HG03196 (cell line): ENCODE measurements at regions not wholly inside any gene's neighbourhood (a gene's known extent, or its start where the extent isn't known, plus 50 kb on each side); places are given as distances from the start of the nearest gene placed in this dataset.
A peak's percentile ranks its signal among the peaks of the same experiment; 100 is the strongest.
"Not testable (repeated sequence)": the region's sequence is repeated elsewhere in the genome, so short reads cannot be mapped to it uniquely, and the experiment has no call there.

Experiments used
- ATAC-seq: cut with Tn5 transposase; IDR thresholded peaks from one replicate; pipeline ENCODE4 v1.9.1; 2021; ENCODE audit not compliant: unreplicated experiment

DNA sequence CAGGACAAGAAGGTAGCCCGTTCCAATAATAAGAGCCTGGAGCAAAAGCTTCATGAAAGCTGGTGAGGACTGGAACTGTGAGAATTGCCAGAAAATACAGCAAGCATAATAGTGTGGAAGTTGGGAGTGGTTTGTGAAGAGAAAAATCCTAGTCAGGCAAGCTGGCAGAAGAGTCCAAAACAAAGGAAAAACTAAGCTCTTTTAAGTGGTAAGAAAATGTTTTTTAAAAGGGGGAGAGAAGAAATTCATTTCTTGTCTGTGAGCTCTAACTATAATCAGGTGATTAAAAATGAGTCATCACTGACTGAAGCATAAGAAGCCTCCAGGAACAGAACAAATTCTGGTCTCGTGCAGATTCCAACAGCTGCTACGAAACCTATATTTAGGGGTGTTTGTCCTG, 102.6 kb downstream of the CAAP1 start:
- no peak for ATAC-seq

DNA sequence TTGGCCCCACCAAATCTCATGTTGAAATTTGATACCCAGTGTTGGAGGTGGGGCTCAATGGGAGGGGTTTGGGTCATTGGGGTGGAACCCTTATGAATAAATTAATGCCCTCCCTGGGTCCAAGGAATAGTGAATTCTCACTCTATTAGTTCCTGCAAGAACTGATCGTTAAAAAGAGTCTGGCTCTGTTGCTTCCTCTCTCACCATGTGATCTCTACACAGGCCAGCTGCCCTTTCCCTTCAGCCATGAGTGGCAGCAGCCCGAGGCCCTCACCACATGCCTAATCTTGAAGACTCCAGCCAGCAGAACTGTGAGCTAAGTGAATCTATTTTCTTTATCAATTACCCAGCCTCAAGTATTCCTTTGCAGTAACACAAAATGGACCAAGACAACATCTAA, 106.0 kb downstream of the CAAP1 start:
- ATAC-seq, result no peak

DNA sequence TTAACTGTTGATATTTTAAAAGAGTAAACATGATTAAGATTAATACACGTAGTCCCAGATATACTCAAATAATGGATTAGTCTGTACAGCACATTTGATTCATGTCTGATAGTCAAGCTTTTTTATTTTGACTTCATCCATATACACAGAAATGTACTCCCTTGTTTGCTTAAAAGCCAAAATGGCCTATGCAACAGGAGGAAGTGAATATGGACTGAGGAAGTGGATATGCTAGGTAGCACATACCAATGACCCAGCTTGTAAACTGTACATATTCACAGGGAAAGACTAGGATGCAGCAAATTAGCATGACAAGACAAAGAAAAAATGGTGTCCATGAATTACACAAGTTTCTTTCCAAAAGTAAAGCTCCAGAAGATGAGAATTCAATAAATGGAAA, 109.7 kb downstream of the CAAP1 start:
- no peak for ATAC-seq

DNA sequence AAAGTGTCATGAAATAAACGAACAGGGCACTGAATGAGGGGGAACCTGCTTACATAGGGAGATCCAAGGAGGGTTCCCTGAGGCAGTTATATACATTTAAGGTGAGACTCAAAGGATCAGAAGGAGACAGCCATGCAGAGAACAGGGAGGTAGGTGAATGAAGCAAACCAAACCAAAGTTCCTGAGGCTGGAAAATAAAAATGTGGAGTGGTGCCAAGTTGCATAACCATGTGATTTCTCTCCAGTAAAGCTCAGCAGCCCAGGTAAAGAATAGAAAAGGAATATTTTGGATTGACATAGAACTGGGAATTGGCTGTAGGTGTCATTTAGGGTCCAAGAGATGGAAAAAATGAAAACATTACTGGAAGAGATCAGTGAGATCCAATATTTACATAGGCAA, 110.7 kb downstream of the CAAP1 start:
- no peak for ATAC-seq

DNA sequence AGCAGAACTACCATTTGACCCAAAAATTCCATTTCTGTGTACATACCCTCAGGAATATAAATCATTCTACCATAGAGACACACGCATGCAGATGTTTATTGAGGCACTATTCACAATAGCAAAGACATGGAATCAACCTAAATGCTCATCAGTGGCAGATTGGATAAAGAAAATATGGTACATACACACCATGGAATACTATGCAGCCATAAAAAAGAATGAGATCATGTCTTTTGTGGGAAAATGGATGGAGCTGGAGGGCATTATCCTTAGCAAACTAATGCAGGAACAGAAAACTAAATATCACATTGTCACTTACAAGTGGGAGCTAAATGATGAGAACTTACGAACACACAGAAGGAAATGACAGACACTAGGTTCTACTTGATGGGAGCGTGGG, 112.3 kb downstream of the CAAP1 start:
- not testable (repeated sequence) for ATAC-seq

DNA sequence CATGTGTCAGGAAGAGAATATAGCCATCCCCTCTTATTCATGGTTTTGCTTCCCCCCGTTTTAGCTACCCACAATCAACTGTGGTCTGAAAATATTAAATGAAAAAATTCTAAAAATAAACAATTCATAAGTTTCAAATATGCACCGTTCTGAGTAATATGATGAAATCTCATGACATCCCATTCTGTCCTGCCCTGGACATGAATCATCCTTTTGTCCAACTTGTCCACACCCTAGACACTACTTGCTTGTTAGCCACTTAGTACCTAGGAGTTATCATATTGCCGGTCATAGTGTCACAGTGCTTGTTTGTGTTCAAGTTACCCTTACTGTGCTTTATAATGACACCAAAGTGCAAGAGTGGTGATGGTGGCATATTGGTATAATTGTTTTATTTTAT, 113.5 kb downstream of the CAAP1 start:
- ATAC-seq, result no peak

DNA sequence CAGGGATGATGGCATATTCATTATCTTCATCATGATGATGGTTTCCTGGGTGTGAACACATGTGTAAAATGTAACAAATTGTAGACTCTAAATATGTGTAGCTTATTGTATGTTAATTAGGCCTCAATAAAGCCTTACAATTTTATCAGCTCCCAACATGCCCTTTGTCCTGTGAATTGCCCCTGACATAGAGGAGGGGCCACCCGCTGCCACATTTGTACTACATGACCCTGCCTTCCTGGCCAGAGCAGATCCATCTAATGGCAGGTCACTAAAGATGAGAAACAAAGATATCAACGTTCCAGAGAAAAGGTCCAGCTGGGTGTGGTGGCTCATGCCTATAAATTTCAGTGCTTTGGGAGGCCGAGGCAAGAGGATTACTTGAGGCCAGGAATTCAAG, 117.2 kb downstream of the CAAP1 start:
- ATAC-seq, result no peak

DNA sequence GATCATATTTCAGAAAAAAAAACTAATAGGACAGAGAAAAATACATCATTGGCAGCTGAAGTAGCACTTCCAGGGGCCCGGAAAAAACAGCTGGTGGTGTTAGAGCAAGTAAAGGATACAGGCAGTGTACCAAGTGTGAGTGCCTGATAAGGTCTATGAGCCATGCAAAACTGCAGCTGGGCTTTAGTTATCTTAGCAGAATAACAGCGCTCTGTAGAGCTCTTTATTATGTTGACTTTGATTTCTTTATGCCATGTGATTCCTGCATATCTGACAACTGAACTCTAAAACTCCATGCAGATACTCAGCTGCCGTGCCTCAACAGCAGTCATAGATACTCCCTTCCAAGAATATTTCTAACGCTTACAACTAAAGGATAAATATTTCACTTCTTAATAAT, 119.5 kb downstream of the CAAP1 start:
- ATAC-seq, result no peak

DNA sequence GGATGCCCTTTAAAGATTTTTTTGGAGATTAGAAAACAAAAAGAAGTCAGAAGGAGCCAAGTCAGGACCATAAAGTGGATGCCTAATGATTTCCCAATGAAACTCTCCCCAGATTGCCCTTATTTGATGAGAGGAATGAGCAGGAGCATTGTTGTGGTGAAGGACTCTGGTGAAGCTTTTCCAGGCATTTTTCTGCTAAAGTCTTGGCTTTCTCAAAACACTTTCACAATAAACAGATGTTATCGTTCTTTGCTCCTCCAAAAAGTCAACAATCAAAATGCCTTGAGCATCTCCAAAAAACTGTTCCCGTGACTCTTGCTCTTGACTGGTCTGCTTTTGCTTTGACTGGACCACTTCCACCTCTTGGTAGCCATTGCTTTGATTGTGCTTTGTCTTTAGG, 121.8 kb downstream of the CAAP1 start:
- no peak for ATAC-seq

DNA sequence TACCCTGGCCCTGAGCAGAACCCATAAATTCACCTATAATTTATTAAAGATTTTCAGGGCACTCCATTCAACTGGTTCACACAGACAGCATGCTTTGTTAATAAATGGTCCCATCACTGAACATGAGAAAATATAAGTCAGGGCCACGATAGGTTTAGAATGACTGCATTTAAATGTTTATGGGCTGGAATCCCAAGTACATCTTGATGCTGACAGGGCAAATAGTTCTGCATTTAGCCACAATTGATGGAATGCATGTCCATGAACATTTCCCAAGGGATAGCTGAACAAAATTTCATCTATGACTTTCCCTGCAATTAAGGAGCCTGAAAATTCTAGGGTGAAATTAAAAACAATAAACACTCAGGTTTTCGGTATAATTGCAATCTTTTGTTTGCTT, 124.5 kb downstream of the CAAP1 start:
- ATAC-seq, result no peak

DNA sequence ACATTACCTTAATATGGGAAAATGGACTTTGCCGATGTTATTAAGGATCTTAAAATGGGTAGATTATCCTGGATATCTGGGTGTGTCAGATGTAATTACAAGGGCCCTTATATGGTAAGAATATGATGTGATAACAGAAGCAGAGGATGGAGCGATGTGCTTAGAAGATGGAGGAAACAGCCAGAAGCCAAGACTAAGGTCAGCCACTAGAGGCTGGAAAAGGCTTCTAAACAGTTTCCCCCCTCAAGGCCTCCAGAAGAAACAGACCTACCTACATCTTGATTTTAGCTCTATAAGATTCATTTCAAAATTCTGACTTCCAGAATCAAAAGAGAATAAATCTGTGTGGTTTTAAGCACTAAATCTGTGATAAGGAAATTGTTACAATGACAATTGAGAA, 131.9 kb downstream of the CAAP1 start:
- ATAC-seq, result no peak

DNA sequence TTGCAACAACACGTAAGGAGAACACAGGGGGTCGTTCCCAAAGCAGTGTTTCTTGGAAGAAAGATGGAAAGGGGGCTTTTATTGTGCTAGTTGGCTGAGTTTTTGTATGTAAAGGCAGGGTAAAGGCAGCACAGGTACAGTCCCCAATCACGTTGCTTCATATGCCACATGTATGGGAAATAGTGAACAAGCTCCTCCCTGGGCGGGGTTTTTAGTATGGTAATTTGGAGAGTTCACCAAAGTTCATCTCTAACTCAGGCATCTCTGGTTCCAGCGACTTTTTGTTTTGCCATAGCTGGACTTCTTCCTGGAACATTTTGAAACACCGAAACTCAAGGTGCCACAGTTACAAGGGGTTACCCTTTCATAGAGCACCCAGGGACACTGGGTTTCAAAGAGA, 133.9 kb downstream of the CAAP1 start:
- no peak for ATAC-seq

DNA sequence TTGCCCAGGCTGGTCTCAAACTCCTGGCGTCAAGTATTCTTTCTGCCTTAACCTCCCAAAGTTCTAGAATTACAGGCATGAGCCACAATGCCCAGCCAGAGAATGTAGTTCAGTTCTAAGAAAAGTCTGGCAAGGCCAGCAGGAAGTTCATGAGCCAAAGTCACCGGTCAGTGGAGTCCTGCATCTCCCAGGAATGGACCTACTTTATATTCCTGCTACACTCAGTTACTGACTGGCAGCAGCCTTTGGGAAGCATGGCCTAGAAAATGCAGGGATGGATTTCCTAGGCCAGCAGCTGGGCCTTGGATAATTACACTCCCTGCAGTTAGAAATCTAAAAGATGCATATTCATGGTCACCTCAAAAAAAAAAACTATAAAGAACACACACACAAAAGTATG, 135.7 kb downstream of the CAAP1 start:
- ATAC-seq, result no peak

DNA sequence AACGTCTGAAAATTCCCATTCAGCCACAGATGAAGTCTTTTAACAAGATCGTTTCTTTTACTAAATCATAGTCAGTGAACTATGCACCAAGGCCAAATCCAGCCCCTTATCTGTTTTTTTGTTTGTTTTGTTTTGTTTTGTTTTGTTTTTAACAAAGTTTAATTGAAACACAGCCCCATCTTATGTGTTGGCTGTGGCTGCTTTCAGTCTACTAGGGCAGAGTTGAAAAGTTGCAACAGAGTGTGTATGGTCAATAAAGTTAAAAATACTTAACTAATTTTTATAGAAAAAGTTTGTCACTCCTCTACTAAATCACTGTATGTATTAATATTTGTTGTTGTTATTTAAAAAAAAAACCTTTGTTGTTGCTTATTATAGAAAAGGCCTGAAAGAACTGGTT, 137.1 kb downstream of the CAAP1 start:
- ATAC-seq, result no peak

DNA sequence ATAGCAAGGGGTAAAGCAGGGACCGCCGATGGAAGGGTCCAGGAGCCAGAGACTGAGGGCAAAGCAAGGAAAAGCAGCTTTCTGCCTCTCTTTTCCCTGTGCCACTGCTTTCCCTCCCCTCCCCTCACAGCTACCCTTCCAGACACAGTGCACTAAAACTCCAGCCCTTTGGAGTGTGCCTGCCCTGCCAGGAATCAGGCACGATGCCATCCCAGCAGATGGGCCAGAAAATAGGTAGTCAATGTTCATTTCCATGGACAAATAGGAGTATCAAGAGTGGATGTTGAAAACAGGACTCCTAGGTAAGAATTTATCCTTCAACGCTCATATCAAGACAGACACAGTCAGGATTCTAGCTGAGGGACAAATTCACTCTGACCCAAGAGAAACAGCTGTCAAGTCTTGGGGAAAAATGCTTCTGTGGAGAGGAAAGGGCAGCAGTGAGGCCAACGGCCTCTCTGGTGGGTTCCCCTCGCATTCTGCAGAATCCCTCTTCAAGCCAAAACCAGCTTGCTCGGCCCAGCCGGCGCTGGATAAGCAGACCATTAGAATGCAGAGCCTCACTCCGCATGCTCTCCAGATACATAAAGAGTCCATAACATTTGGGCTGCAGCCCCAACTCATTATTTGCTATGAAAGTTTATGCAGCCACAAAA, 138.0 kb downstream of the CAAP1 start:
- ATAC-seq, result no peak

DNA sequence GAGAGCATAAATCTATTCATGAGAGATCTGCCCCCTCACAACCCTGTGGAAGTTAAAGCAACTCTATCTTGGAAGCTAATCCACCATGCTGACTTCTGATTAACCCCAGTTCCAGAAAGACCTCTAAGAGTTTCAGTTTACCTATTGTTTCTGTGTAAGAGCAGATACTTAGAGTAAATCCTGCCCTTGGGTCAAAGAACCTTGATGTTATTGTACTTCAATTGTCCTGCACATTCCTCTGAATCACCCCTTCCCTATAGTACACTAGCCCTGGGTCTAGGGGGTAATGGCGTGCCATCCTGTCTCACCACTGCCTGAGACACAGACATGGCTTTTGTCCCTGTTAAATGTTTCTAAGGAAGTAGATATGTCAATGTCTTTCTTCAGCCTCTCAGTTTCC, 138.6 kb downstream of the CAAP1 start:
- ATAC-seq, result no peak

DNA sequence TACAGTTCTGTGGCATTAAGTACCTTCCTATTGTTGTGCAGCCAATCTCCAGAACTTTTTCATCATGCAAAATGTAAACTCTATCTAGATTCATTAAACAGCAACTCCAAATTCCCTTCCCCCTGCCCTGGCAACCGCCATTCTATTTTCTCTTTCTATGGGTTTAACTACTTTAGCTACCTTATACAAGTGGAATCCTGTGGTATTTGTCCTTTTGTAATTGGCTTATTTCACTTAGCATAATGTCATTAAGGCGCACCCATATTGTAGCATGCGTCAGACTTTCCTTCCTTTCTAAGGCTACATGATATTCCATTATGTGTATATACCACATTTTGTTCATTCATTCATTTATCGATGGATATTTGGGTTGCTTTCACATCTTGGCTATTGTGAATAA, 142.4 kb downstream of the CAAP1 start:
- ATAC-seq, result no peak

DNA sequence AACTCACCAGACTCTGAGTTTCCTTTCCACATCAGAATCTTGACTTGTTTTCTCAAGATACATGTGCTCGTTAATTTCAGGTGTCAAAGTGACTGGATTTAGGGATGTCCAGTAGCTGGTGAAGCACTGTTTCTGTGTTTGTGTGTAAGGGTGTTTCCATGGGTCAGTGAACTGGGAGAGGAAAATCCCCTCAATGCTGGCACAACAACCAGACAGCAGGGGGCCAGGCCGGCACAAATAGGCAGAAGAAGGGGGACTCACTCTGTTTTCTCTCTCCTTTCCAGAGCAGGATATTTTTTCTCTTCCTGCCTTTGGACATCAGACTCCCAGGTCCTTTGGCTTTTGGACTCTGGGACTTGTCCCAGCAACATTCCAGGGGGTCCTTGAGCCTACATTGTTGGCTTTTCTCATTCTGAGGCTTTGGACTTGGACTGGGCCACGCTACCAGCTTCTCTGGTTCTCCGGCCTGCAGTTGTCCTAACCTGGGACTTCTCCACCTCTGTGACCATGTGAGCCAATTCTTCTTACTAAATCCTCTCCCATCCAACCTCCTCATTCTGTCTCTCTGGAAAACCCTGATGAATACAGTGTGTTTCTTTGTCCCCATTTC, 144.0 kb downstream of the CAAP1 start:
- no peak for ATAC-seq

DNA sequence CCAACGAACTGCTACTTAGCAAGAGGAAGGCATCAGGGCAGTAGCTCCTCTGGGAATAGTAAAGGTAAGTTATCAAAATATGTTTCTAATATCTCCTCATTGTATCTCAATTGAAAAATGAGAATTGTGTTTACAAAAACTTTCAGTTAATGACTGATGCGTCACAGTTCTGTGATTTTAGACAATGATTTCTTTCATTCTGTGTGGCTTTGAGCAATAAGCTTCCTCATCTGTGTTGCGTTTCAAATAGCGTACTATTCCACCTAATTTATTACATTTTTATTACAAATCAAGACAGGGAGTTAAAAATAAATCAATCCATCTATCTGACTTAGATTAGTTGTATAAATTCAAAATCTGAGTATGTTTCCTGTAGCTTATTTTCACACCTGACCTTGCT, 145.0 kb downstream of the CAAP1 start:
- ATAC-seq, result no peak

DNA sequence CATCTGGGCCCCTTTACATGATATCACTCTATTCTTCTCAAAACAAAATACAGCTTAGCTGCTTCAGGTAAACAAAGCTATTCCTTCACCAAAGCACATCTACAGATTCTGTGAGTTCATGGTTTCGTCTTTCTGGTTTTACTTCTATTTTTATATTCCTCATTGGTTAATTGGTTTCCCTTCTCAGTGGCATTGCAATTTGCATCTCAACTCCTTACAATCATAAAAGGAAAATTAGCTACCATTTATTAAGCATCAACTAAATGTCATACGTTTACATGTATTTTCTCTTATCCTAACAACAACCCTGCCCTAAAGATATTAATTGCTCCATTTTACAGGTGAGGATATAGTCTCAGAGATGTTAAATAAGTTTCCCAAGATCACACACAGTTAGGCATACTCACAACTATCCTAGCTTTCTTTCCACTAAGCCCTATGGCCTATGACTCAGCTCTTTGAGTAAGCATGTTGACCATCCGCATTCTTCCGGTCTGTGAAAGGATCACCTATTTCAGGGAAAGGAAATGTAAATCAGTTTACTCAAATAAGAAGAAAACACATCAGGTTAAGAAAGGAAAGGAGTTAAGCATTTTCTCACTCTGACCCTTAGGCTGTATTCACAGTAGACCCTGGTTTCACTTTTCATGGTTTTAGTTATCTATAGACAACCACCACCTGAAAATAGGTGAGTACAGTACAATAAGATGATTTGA, 146.1 kb downstream of the CAAP1 start:
- peak; percentile 94 for ATAC-seq

DNA sequence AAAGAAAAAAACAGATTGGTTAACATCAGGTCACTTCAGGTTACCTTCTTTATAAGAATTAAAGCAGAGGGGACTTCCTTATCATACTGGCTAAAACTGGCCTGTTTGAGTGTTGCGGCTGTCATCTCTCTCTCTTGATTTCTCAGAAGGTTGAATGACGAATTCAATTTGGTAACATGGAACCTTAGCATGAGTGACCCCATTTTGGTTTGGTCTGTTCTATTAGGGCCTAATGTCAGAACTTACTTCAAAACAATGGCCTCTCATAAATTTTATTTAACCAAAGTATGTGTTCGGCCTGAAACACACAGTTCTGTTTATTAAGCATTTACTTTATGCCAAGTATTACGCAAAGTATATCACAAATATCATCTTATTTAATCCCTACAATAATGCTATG, 147.5 kb downstream of the CAAP1 start:
- no peak for ATAC-seq

DNA sequence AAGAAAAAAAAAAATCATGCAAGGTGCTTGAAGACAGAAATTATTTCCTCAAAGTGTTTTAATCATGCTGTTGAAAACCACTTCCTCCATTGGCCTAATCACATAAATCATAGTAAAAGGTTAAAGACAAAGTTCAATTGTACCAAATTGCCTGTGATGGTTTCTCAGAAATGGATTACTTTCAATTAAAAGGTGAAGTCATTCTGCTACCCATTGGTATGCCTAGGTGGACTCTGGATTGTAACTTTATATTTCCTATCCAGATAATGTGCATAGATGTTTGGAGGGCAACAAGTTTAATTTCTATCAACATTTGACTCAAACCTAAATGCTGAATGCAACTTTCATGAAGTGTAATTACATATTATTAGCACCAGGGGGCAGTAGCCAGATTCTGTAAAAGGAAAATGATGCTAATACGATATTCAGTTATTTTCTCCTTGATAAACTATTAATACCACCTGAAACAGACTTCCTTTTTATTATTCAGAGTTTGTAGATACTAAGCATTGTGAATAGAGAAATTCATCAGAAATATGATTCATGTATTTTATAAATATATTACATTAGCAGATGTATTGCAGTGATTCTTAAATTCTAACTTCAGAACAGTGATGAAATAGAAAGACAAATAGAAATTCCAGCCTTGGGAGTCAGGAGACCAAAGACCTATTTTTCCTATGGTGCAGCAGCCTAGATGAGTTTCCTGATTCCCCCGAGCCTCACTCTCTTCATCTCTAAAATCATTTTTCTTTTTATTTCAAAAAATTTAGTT, 148.2 kb downstream of the CAAP1 start:
- ATAC-seq, result no peak
